Suprapubic skin (tissue), 4 donors: ENCODE measurements at regions not wholly inside any gene's neighbourhood (a gene's known extent, or its start where the extent isn't known, plus 50 kb on each side); places are given as distances from the start of the nearest gene placed in this dataset.

Experiments used
- DNase-seq, 2 donors: peaks; one replicate each; pipeline ENCODE4 v3.0.0-alpha.2; 2019; ENCODE audit warnings: low spot score in 2 of 2
- H3K27ac ChIP-seq: fragments of 200-600 bp; sonication (generic); one replicate; pipeline ENCODE4 v1.5.1; 2019
- H3K27me3 ChIP-seq: fragments of 200-600 bp; sonication (generic); one replicate; pipeline ENCODE4 v1.5.1; 2019
- H3K36me3 ChIP-seq: fragments of 200-600 bp; sonication (generic); one replicate; pipeline ENCODE4 v1.5.1; 2019
- H3K4me1 ChIP-seq: fragments of 200-600 bp; sonication (generic); one replicate; pipeline ENCODE4 v1.5.1; 2019
- H3K4me3 ChIP-seq: fragments of 200-600 bp; sonication (generic); one replicate; pipeline ENCODE4 v1.5.1; 2019; ENCODE audit warnings: mild to moderate bottlenecking
- H3K9me3 ChIP-seq: fragments of 200-600 bp; sonication (generic); one replicate; pipeline ENCODE4 v1.5.1; 2019
- CTCF ChIP-seq, 2 donors: fragments of 200-600 bp in 1 of 2; fragments of 450-650 bp in 1 of 2; sonication (generic) in 1 of 2; IDR thresholded peaks; one replicate each; pipeline ENCODE4 v1.5.1; 2016 to 2019; ENCODE audit warnings: antibody characterized with exemption in 2 of 2, mild to moderate bottlenecking in 1 of 2, moderate library complexity in 1 of 2
- EP300 ChIP-seq: sonication (generic); formaldehyde crosslinking; IDR thresholded peaks from one replicate; pipeline ENCODE4 v1.6.1; 2017; ENCODE audit warnings: antibody characterized with exemption
- POLR2A ChIP-seq, 2 donors: fragments of 450-650 bp; IDR thresholded peaks; one replicate each; pipeline ENCODE4 v1.6.1; 2017; ENCODE audit warnings: antibody characterized with exemption in 2 of 2, mild to moderate bottlenecking in 2 of 2, moderate library complexity in 2 of 2
- POLR2AphosphoS5 ChIP-seq, 3 donors: sonication (generic); formaldehyde crosslinking; IDR thresholded peaks; one replicate each; pipeline ENCODE4 v1.6.1; 2017; ENCODE audit warnings: antibody characterized with exemption in 3 of 3
- WGBS: methylation state at CpG from one replicate; pipeline ENCODE4 v1.1.5; 2018; 5-methylcytosine and 5-hydroxymethylcytosine counted together

- H3K36me3 ChIP-seq, result no peaks in the 10 kb centered on the region
- no peaks in the 10 kb centered on the region for H3K4me1 ChIP-seq
- H3K4me3 ChIP-seq, result no peak overlapping the region
- no peak overlapping the region for H3K27ac ChIP-seq
- no peaks in the 10 kb centered on the region for H3K9me3 ChIP-seq
- TF ChIP-seq POLR2A (IDR thresholded peaks at IDR 0.05) (no peak), POLR2AphosphoS5 (IDR thresholded peaks at IDR 0.05) (no peak), CTCF (IDR thresholded peaks at IDR 0.05) (no peak)
- no peak for DNase-seq
- no peaks in the 10 kb centered on the region for H3K27me3 ChIP-seq
- 43% methylated on average over 4 of the region's 4 CpGs for WGBS
Measured at GRCh38 chr3:167166594-167167253, 213.4 kb downstream of the ZBBX start.

GRCh38 chr3:167166012-167166411, 214.1 kb downstream of the ZBBX start:
- TF ChIP-seq EP300 (no peak), CTCF (IDR thresholded peaks at IDR 0.05) (no peak), POLR2A (IDR thresholded peaks at IDR 0.05) (no peak), POLR2AphosphoS5 (IDR thresholded peaks at IDR 0.05) (no peak)
- H3K27me3 ChIP-seq, result no peaks in the 10 kb centered on the region

GRCh38 chr3:167163580-167163979, 216.5 kb downstream of the ZBBX start:
- WGBS, result 93% methylated on average over 3 of the region's 3 CpGs
- H3K36me3 ChIP-seq, result no peaks in the 10 kb centered on the region
- H3K4me3 ChIP-seq, result no peak overlapping the region
- no peak for TF ChIP-seq POLR2AphosphoS5 (IDR thresholded peaks at IDR 0.05)
- TF ChIP-seq POLR2A (IDR thresholded peaks at IDR 0.05), result no peak
- TF ChIP-seq EP300, result no peak
- no peak for TF ChIP-seq CTCF (IDR thresholded peaks at IDR 0.05)
- H3K9me3 ChIP-seq, result no peaks in the 10 kb centered on the region
- no peaks in the 10 kb centered on the region for H3K4me1 ChIP-seq
- H3K27ac ChIP-seq, result no peak overlapping the region
- no peaks in the 10 kb centered on the region for H3K27me3 ChIP-seq
- DNase-seq, result no peak

More at GRCh38 chr3:167166012-167166411, 214.1 kb downstream of the ZBBX start:
- Histone ChIP-seq H3K4me3 (no peak overlapping the region), H3K36me3 (no peaks in the 10 kb centered on the region), H3K4me1 (no peaks in the 10 kb centered on the region), H3K9me3 (no peaks in the 10 kb centered on the region), H3K27ac (no peak overlapping the region)
- DNase-seq, result no peak

- TF ChIP-seq EP300, result no peak
- no peak for TF ChIP-seq CTCF (IDR thresholded peaks at IDR 0.05)
- no peak for TF ChIP-seq POLR2AphosphoS5 (IDR thresholded peaks at IDR 0.05)
- no peak for TF ChIP-seq POLR2A (IDR thresholded peaks at IDR 0.05)
- no peak for DNase-seq
Measured at GRCh38 chr3:167162083-167162482, 218.0 kb downstream of the ZBBX start.

GRCh38 chr3:167160781-167161180, 219.3 kb downstream of the ZBBX start:
- Histone ChIP-seq H3K9me3 (no peaks in the 10 kb centered on the region), H3K27me3 (no peaks in the 10 kb centered on the region), H3K4me1 (no peaks in the 10 kb centered on the region), H3K27ac (no peak overlapping the region), H3K36me3 (no peaks in the 10 kb centered on the region), H3K4me3 (no peak overlapping the region)
- WGBS, result 53% methylated on average over 1 of the region's 1 CpG
- TF ChIP-seq POLR2AphosphoS5 (IDR thresholded peaks at IDR 0.05) (no peak), POLR2A (IDR thresholded peaks at IDR 0.05) (no peak), CTCF (IDR thresholded peaks at IDR 0.05) (no peak), EP300 (no peak)
- DNase-seq, result no peak

More at GRCh38 chr3:167162083-167162482, 218.0 kb downstream of the ZBBX start:
- Histone ChIP-seq H3K36me3 (no peaks in the 10 kb centered on the region), H3K27ac (no peak overlapping the region), H3K9me3 (no peaks in the 10 kb centered on the region), H3K4me1 (no peaks in the 10 kb centered on the region), H3K27me3 (no peaks in the 10 kb centered on the region), H3K4me3 (no peak overlapping the region)
- 82% methylated on average over 1 of the region's 1 CpG for WGBS
